ENCODE measurements at regions not wholly inside any gene's neighbourhood (a gene's known extent, or its start where the extent isn't known, plus 50 kb on each side); places are given as distances from the start of the nearest gene placed in this dataset.

DNA sequence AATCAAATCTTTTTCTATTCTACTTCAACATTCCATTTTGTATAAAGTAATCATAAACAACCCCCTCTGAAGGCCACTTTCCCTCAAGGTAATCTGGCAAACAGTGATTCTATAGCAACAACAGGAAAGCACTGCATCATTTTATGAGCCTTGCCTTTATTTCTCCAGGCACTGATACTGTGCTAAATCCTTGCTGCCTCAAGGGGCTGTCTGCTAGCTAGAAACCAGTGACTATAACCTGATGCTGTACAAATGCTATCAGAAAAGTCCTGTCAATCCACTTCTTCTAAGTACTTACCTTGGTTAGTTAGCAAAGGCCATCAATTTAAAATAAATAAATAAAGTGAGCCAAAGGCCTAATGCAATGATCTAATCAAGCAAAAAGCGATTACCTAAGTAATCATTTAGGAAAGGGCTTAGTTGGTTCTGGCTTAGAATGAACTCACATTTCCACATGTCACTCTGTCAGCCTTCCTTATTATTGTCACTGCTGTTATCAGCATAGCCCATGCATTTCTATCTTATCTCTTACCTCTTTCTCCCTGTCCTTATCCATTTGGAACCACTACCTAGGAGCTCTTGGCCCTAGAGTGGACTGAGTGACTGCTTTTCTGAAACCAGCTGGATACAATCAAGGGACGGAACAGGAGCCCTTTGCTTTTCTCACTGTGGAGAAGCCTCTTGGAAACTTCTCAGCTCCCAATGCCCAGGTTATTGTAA lies 246.1 kb upstream of the MEF2C start:
- Histone ChIP-seq H3K4me2 (ENCODE audit: low read depth, low read length, poor library complexity, severe bottlenecking) (no peak overlapping the region), H3K4me1 (ENCODE audit: low read length) (no peaks in the 10 kb centered on the region), H3K9me2 (replicated peaks; ENCODE audit: insufficient read depth, low read length) (no peaks in the 10 kb centered on the region), H3K36me3 (ENCODE audit: insufficient read depth, low read length) (no peaks in the 10 kb centered on the region), H3K9ac (ENCODE audit: low read length) (no peak overlapping the region), H3K4me3 (ENCODE audit: low read length) (no peak overlapping the region), H2AFZ (ENCODE audit: low read length) (no peak overlapping the region), H3K79me2 (ENCODE audit: low read length) (no peaks in the 10 kb centered on the region), H4K20me1 (ENCODE audit: insufficient read depth, low read depth, low read length) (no peaks in the 10 kb centered on the region), H3K27me3 (ENCODE audit: low read length) (no peaks in the 10 kb centered on the region), H3K27ac (ENCODE audit: low read length) (no peak overlapping the region), H3K9me3 (ENCODE audit: low read length) (no peaks in the 10 kb centered on the region)
- no peak for DNase-seq

GRCh38 chr5:89128092-89128491 lies 245.1 kb upstream of the MEF2C start:
- H3K9ac ChIP-seq (ENCODE audit: low read length), result no peak overlapping the region
- H3K27ac ChIP-seq (ENCODE audit: low read length), result no peak overlapping the region
- no peaks in the 10 kb centered on the region for H4K20me1 ChIP-seq (ENCODE audit: insufficient read depth, low read depth, low read length)
- no peaks in the 10 kb centered on the region for H3K27me3 ChIP-seq (ENCODE audit: low read length)
- no peak overlapping the region for H3K4me3 ChIP-seq (ENCODE audit: low read length)
- no peaks in the 10 kb centered on the region for H3K9me3 ChIP-seq (ENCODE audit: low read length)
- no peak overlapping the region for H3K4me2 ChIP-seq (ENCODE audit: low read depth, low read length, poor library complexity, severe bottlenecking)
- H3K9me2 ChIP-seq (replicated peaks; ENCODE audit: insufficient read depth, low read length), result no peaks in the 10 kb centered on the region
- DNase-seq, result no peak
- no peaks in the 10 kb centered on the region for H3K79me2 ChIP-seq (ENCODE audit: low read length)
- H3K4me1 ChIP-seq (ENCODE audit: low read length), result no peaks in the 10 kb centered on the region
- H2AFZ ChIP-seq (ENCODE audit: low read length), result no peak overlapping the region
- H3K36me3 ChIP-seq (ENCODE audit: insufficient read depth, low read length), result no peaks in the 10 kb centered on the region

GRCh38 chr5:89127191-89127590 lies 244.2 kb upstream of the MEF2C start:
- Histone ChIP-seq H3K4me1 (ENCODE audit: low read length) (no peaks in the 10 kb centered on the region), H4K20me1 (ENCODE audit: insufficient read depth, low read depth, low read length) (no peaks in the 10 kb centered on the region), H3K27me3 (ENCODE audit: low read length) (no peaks in the 10 kb centered on the region), H3K27ac (ENCODE audit: low read length) (no peak overlapping the region), H3K9me2 (replicated peaks; ENCODE audit: insufficient read depth, low read length) (no peaks in the 10 kb centered on the region), H2AFZ (ENCODE audit: low read length) (no peak overlapping the region), H3K36me3 (ENCODE audit: insufficient read depth, low read length) (no peaks in the 10 kb centered on the region), H3K79me2 (ENCODE audit: low read length) (no peaks in the 10 kb centered on the region), H3K9ac (ENCODE audit: low read length) (no peak overlapping the region), H3K4me3 (ENCODE audit: low read length) (no peak overlapping the region), H3K9me3 (ENCODE audit: low read length) (no peaks in the 10 kb centered on the region), H3K4me2 (ENCODE audit: low read depth, low read length, poor library complexity, severe bottlenecking) (no peak overlapping the region)
- no peak for DNase-seq

GRCh38 chr5:89125372-89125771 lies 242.4 kb upstream of the MEF2C start:
- Histone ChIP-seq H3K4me3 (ENCODE audit: low read length) (no peak overlapping the region), H3K9me2 (replicated peaks; ENCODE audit: insufficient read depth, low read length) (no peaks in the 10 kb centered on the region)

DNA sequence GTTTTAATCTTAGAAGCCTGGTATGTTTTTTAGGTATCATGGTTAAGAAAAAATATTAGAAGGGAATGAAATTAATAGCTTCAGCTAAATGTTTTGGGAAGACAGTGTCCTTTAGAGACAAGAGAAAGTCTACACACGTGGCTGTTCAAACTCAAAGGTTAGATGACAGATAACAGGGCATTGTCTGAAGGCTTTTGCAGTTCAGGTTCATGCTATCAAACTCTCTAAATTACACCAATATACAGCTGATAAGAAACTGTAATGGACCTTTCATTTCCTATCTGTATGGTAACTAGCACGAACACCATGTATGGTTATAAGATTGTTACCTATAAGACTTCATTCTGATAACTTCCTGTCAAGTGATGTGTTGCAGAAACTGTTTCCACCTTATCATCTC lies 240.6 kb upstream of the MEF2C start:
- H3K79me2 ChIP-seq (ENCODE audit: low read length), result no peaks in the 10 kb centered on the region
- DNase-seq, result no peak
- H3K27ac ChIP-seq (ENCODE audit: low read length), result no peak overlapping the region
- H3K9me3 ChIP-seq (ENCODE audit: low read length), result no peaks in the 10 kb centered on the region
- no peaks in the 10 kb centered on the region for H3K4me1 ChIP-seq (ENCODE audit: low read length)
- H4K20me1 ChIP-seq (ENCODE audit: insufficient read depth, low read depth, low read length), result no peaks in the 10 kb centered on the region
- no peak overlapping the region for H3K4me3 ChIP-seq (ENCODE audit: low read length)
- no peaks in the 10 kb centered on the region for H3K36me3 ChIP-seq (ENCODE audit: insufficient read depth, low read length)
- H3K4me2 ChIP-seq (ENCODE audit: low read depth, low read length, poor library complexity, severe bottlenecking), result no peak overlapping the region
- no peaks in the 10 kb centered on the region for H3K9me2 ChIP-seq (replicated peaks; ENCODE audit: insufficient read depth, low read length)
- no peaks in the 10 kb centered on the region for H3K27me3 ChIP-seq (ENCODE audit: low read length)
- no peak overlapping the region for H2AFZ ChIP-seq (ENCODE audit: low read length)
- no peak overlapping the region for H3K9ac ChIP-seq (ENCODE audit: low read length)

More at GRCh38 chr5:89125372-89125771, 242.4 kb upstream of the MEF2C start:
- H3K36me3 ChIP-seq (ENCODE audit: insufficient read depth, low read length), result no peaks in the 10 kb centered on the region
- H3K27ac ChIP-seq (ENCODE audit: low read length), result no peak overlapping the region
- H3K9me3 ChIP-seq (ENCODE audit: low read length), result no peaks in the 10 kb centered on the region
- H3K9ac ChIP-seq (ENCODE audit: low read length), result no peak overlapping the region
- H2AFZ ChIP-seq (ENCODE audit: low read length), result no peak overlapping the region
- DNase-seq, result no peak
- no peak overlapping the region for H3K4me2 ChIP-seq (ENCODE audit: low read depth, low read length, poor library complexity, severe bottlenecking)
- H3K27me3 ChIP-seq (ENCODE audit: low read length), result no peaks in the 10 kb centered on the region
- H3K4me1 ChIP-seq (ENCODE audit: low read length), result no peaks in the 10 kb centered on the region
- H3K79me2 ChIP-seq (ENCODE audit: low read length), result no peaks in the 10 kb centered on the region
- H4K20me1 ChIP-seq (ENCODE audit: insufficient read depth, low read depth, low read length), result no peaks in the 10 kb centered on the region

DNA sequence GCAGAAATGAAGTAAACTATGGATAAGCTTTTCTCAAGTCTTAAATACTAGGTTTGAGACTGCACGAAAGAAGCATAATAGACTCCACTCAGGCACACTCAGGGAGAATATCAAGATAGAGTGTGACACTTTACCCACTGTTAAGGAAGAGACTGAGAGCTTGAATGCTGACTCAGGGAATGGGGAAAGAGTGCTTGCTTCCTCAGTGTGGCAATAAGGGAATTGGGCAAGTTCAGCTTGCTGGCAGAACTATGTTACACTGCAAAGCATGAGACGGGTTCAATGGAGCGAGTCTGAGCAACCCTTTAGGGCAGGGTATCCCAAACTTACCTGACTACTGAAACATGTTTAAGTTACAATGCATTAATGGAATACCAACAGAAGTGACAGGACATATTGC lies 237.7 kb upstream of the MEF2C start:
- no peak overlapping the region for H3K27ac ChIP-seq (ENCODE audit: low read length)
- H3K9me2 ChIP-seq (replicated peaks; ENCODE audit: insufficient read depth, low read length), result no peaks in the 10 kb centered on the region
- H3K27me3 ChIP-seq (ENCODE audit: low read length), result no peaks in the 10 kb centered on the region
- no peak overlapping the region for H3K4me3 ChIP-seq (ENCODE audit: low read length)
- H3K4me2 ChIP-seq (ENCODE audit: low read depth, low read length, poor library complexity, severe bottlenecking), result no peak overlapping the region
- no peak overlapping the region for H3K9ac ChIP-seq (ENCODE audit: low read length)
- H3K4me1 ChIP-seq (ENCODE audit: low read length), result no peaks in the 10 kb centered on the region
- H3K79me2 ChIP-seq (ENCODE audit: low read length), result no peaks in the 10 kb centered on the region
- no peak overlapping the region for H2AFZ ChIP-seq (ENCODE audit: low read length)
- H3K9me3 ChIP-seq (ENCODE audit: low read length), result no peaks in the 10 kb centered on the region
- H3K36me3 ChIP-seq (ENCODE audit: insufficient read depth, low read length), result no peaks in the 10 kb centered on the region
- H4K20me1 ChIP-seq (ENCODE audit: insufficient read depth, low read depth, low read length), result no peaks in the 10 kb centered on the region
- DNase-seq, result no peak

DNA sequence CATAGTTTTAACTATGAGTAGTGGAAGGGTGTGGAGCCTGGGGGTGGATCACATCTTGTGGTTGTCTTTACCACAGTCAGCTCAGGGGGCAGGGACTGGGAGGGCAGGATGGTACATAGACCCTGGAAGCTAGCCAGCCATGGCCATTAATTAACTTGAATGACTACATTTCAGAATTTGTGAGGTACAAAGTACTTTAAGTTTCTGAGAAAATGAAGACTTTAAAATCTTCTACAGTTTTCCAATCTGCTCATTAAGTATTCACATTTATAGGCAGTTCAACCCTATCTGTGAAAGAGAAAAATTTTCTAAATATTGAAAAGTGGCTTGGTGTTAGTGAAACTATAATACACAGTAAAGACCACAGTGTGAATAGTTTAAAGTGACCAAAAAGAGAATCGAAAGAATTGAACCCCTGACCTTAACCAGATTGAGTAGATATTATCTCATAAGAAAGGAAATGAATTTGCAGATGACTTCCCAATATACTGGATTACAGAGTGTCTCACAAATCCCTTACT lies 234.2 kb upstream of the MEF2C start:
- no peak overlapping the region for H3K27ac ChIP-seq (ENCODE audit: low read length)
- H3K9me2 ChIP-seq (replicated peaks; ENCODE audit: insufficient read depth, low read length), result no peaks in the 10 kb centered on the region
- no peak overlapping the region for H3K4me3 ChIP-seq (ENCODE audit: low read length)
- no peaks in the 10 kb centered on the region for H4K20me1 ChIP-seq (ENCODE audit: insufficient read depth, low read depth, low read length)
- no peaks in the 10 kb centered on the region for H3K79me2 ChIP-seq (ENCODE audit: low read length)
- H3K9ac ChIP-seq (ENCODE audit: low read length), result no peak overlapping the region
- H3K9me3 ChIP-seq (ENCODE audit: low read length), result no peaks in the 10 kb centered on the region
- no peaks in the 10 kb centered on the region for H3K4me1 ChIP-seq (ENCODE audit: low read length)
- DNase-seq, result no peak
- no peak overlapping the region for H2AFZ ChIP-seq (ENCODE audit: low read length)
- no peaks in the 10 kb centered on the region for H3K27me3 ChIP-seq (ENCODE audit: low read length)
- H3K36me3 ChIP-seq (ENCODE audit: insufficient read depth, low read length), result no peaks in the 10 kb centered on the region
- no peak overlapping the region for H3K4me2 ChIP-seq (ENCODE audit: low read depth, low read length, poor library complexity, severe bottlenecking)

DNA sequence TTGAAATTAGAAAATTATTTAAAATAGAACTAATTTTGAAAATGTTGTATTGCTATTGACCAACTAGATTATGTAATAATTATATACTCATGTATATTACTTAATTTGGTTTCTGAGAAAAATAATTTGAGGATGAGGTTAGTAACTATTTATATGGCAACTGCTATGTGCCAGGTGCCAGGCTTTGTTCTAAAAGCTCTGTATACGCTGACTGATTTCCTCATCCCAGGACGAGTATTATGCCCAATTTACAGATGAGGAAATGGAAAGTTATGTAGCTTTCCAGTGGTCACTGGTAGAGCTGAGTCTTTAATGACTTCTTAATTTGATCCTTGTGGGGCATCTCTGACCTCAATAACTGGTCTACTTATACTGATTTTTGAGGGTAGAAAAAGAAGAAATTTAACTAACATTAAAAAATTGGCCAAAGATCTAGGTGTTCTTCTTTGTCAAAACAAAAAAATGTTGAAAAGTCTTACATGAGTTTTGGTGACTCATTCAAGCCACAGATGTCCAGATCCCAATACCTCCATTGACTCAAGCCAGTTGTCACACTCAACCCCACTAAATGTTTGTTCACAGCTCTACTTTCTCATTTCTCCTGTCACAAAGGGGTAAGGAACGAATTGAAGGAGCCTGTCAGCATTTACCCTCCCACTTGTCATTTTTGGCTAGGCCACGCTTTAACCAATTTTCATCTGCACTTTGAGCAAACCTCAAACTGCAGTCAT lies 228.1 kb upstream of the MEF2C start:
- Histone ChIP-seq H3K4me3 (ENCODE audit: low read length) (no peak overlapping the region), H3K4me2 (ENCODE audit: low read depth, low read length, poor library complexity, severe bottlenecking) (no peak overlapping the region), H2AFZ (ENCODE audit: low read length) (no peak overlapping the region), H3K79me2 (ENCODE audit: low read length) (no peaks in the 10 kb centered on the region), H3K9ac (ENCODE audit: low read length) (no peak overlapping the region), H3K27ac (ENCODE audit: low read length) (no peak overlapping the region), H3K9me2 (replicated peaks; ENCODE audit: insufficient read depth, low read length) (no peaks in the 10 kb centered on the region), H3K4me1 (ENCODE audit: low read length) (no peaks in the 10 kb centered on the region), H3K9me3 (ENCODE audit: low read length) (no peaks in the 10 kb centered on the region), H4K20me1 (ENCODE audit: insufficient read depth, low read depth, low read length) (no peaks in the 10 kb centered on the region), H3K36me3 (ENCODE audit: insufficient read depth, low read length) (no peaks in the 10 kb centered on the region), H3K27me3 (ENCODE audit: low read length) (no peaks in the 10 kb centered on the region)
- DNase-seq, result no peak

Data from Karpas-422 (cell line).